PFSK-1 (cell line): ENCODE measurements at regions not wholly inside any gene's neighbourhood (a gene's known extent, or its start where the extent isn't known, plus 50 kb on each side); places are given as distances from the start of the nearest gene placed in this dataset.

Experiments used
- TAF1 ChIP-seq: IDR thresholded peaks from 2 replicates; pipeline ENCODE4 v1.6.1; 2012; ENCODE audit warnings: low read length, control low read depth, borderline replicate concordance; ENCODE audit not compliant: insufficient read depth
- TF ChIP-seq, protein P1 (sequence below), 2 experiments: IDR thresholded peaks; 2 replicates each; pipeline versions ENCODE4 v1.6.1 to v1.8.0; 2011 to 2012; ENCODE audit warnings: low read depth in 2 of 2, low read length in 2 of 2, control low read depth in 1 of 2, inconsistent platforms in 1 of 2, mild to moderate bottlenecking in 1 of 2, moderate library complexity in 1 of 2; ENCODE audit not compliant: insufficient read depth in 1 of 2

DNA sequence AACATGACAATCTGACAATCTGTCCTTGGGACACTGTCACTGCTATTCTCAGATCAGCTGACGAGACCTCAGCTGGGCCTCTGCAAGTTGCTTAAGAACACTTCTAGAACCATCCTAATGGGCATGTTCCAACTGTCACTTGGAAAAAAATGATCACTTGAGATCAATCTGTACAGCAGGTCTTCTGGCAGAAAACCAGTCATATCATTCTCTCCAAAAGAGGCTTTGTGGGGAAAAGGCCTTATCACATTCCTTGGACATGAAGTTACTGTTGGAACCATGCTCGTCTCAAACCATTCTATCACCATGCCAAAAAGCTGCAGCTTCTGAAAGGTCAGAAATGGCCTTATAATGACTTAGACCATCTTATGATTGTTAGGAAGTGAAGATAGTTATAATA lies 744.2 kb downstream of the USP25 start:
- no peak for TF ChIP-seq TAF1
- TF ChIP-seq, protein P1, sequence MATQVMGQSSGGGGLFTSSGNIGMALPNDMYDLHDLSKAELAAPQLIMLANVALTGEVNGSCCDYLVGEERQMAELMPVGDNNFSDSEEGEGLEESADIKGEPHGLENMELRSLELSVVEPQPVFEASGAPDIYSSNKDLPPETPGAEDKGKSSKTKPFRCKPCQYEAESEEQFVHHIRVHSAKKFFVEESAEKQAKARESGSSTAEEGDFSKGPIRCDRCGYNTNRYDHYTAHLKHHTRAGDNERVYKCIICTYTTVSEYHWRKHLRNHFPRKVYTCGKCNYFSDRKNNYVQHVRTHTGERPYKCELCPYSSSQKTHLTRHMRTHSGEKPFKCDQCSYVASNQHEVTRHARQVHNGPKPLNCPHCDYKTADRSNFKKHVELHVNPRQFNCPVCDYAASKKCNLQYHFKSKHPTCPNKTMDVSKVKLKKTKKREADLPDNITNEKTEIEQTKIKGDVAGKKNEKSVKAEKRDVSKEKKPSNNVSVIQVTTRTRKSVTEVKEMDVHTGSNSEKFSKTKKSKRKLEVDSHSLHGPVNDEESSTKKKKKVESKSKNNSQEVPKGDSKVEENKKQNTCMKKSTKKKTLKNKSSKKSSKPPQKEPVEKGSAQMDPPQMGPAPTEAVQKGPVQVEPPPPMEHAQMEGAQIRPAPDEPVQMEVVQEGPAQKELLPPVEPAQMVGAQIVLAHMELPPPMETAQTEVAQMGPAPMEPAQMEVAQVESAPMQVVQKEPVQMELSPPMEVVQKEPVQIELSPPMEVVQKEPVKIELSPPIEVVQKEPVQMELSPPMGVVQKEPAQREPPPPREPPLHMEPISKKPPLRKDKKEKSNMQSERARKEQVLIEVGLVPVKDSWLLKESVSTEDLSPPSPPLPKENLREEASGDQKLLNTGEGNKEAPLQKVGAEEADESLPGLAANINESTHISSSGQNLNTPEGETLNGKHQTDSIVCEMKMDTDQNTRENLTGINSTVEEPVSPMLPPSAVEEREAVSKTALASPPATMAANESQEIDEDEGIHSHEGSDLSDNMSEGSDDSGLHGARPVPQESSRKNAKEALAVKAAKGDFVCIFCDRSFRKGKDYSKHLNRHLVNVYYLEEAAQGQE (IDR thresholded peaks at IDR 0.05; ENCODE audit: insufficient read depth in 1 of 2, low read depth in 2 of 2, low read length in 2 of 2): no peak
